HG03135 (cell line): ENCODE measurements at regions not wholly inside any gene's neighbourhood (a gene's known extent, or its start where the extent isn't known, plus 50 kb on each side); places are given as distances from the start of the nearest gene placed in this dataset.
"Not testable (repeated sequence)": the region's sequence is repeated elsewhere in the genome, so short reads cannot be mapped to it uniquely, and the experiment has no call there.

Experiments
- ATAC-seq: cut with Tn5 transposase; IDR thresholded peaks from one replicate; pipeline ENCODE4 v1.9.1; 2021; ENCODE audit warnings: mild to moderate bottlenecking, moderate library complexity; ENCODE audit not compliant: unreplicated experiment

DNA sequence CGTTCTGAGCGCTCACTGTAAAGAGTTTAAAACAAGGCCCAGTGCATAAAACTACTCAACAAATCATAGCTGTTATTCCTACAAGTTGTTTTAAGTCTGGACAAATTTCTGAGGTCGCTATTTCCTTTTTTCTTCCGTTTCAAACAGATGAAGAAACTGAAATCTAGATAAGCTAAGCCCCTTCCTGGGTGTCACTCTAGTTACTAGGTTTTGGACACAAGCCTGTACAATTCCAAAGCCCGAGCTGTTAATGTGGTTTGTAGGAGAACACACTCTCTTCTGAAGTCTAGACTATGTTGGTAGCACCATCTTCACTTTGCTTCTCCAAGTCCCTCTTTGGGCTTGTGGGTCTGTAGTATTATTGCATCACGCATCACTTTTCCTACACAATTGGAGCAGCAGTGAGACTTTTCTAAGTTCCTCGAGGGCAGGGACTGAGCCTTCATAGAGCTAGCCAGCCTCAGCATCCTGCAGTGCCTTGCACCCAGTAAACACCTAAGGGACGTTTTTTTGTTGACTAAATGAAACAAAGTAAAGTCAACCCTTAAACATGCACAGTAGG lies 142.6 kb upstream of the PROK2 start:
- no peak for ATAC-seq

GRCh38 chr3:71926616-71927015 lies 141.7 kb upstream of the PROK2 start:
- no peak for ATAC-seq

- no peak for ATAC-seq
These were observed 141.3 kb upstream of the PROK2 start for GRCh38 chr3:71926262-71926600.

GRCh38 chr3:71925511-71926261 lies 140.7 kb upstream of the PROK2 start:
- ATAC-seq = not testable (repeated sequence)

DNA sequence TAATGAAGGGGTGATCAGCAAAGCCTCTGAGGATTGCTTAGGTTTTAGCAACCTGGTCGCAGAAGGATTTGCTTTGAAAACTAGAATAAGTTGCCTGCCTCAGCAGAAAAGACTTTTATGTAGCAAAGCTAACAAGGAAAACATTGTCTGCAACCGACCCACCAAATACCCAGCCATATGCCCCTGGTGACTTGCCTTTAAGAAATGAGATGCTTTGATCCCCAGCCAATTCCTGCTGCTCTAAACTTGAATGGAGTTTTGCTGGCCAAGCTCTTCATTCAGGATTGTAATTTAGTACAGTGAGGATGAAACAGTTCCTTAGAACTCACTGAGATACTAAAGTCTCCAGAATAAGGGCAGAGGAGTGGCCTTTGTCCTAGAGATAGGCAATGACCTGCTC lies 139.8 kb upstream of the PROK2 start:
- no peak for ATAC-seq

- no peak for ATAC-seq
These were observed 136.1 kb upstream of the PROK2 start for GRCh38 chr3:71921036-71921435.

- ATAC-seq = no peak
These were observed 134.6 kb upstream of the PROK2 start for GRCh38 chr3:71919572-71919971.

GRCh38 chr3:71917545-71917944 lies 132.6 kb upstream of the PROK2 start:
- no peak for ATAC-seq

DNA sequence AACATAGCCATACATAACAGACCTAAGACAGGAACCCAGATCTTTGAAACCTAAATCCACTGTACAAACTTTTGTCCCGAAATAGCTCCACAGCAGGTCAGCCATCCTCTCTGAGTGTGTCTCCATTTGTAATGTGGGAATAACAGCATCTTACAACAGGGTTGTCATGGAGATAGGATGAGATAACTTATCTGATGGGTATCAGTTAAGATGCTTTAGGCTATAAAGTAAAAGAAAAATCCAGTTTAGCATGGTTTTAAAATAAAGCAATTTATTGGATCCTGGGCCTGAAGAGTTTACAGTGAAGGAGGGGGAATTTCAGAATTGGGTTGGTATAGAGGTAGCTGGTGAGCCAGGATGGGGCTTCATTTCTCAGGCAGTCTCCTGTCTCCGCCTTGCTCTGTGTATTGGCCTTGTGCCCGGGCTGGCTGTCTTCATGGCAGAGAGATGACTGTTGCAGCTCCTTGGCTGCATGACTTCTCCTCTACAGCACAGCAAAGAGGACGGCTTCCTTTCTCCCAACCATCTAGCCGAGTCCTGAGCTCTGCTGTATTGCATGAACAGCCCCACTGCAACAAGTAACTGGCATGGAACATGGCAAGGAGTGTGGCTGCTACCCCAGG lies 131.9 kb upstream of the PROK2 start:
- ATAC-seq = no peak

GRCh38 chr3:71912839-71913495 lies 128.0 kb upstream of the PROK2 start:
- ATAC-seq = no peak

- no peak for ATAC-seq
These were observed 125.2 kb upstream of the PROK2 start for GRCh38 chr3:71910108-71910507.

GRCh38 chr3:71907996-71908395 lies 123.0 kb upstream of the PROK2 start:
- no peak for ATAC-seq

GRCh38 chr3:71906976-71907375 lies 122.0 kb upstream of the PROK2 start:
- no peak for ATAC-seq

- ATAC-seq = peak; percentile 77
These were observed 120.5 kb upstream of the PROK2 start for GRCh38 chr3:71905426-71905825.

DNA sequence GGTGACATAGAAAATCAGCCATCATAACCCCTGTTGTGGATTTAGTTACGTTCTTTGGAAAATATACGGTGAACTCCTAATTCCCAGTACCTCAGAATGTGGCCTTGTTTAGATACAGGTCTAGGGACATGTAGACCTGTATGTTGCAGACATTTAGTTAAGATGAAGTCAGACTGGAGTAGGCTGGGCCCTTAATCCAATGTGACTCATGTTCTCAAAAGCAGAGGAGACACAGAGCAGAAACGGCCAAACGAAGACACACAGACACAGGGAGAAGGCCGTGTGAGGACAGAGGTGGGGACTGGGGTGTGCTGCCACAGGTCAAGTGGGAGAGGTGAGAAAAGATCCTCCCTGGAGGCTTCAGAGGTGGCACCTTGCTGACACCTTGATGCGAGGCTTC lies 119.0 kb upstream of the PROK2 start:
- ATAC-seq = no peak

DNA sequence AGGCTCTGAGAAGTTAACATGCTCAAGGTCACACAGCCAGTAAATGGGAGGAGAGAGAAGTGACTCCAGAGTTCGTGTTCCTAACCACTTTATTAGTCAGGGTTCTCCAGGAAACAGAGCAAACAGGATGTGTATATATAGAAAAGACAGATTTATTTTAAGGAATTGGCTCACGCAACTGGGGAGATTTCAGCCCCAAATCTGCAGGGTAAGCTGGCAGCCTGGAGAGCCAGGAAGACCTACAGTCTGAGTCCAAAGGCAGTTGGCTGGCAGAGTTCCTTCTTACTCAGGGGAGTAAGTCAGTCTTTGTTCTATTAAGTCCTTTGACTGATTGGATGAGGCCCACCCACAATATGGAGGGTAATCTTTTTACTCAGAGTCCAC lies 118.2 kb upstream of the PROK2 start:
- no peak for ATAC-seq

DNA sequence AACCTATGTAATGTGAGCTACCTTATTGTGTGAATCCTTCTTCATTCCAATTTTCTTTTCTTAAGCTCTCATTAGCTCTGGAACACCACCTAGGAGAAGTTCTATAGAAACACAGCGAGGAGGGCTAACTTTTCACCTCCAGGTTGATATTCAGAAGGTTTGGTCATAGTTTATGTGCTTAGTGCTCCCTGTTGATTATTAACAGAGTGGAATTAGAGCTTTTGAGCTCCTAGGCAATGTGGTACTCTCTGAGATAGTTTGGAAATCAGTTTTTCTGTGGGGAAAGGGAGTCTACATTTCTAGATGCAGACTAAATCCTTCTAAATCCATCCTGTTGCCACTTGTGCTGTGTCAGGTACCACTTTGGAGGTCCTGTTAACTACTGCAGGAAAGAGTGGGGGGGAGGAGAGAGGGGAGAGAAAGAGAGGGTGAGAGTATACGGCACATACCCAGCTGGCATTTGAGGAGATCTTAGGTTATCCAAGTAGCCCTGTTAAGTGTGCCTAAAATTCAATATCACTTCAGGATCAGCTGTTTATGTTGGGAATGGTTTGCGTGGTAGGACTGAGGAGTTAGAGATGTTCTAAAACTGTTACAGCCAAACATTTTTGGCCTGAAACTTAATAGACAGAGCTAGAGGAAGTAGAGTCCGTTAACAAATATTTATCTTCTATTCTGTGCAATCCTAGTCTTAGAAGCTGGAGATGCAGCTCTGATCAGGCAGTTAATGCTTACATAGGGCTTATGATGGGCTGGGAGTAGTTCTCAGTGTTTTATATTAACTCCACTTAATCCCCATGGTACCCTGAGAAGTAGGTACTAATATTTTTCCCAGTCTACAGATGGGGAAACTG lies 117.5 kb upstream of the PROK2 start:
- ATAC-seq = no peak

GRCh38 chr3:71901645-71902044 lies 116.7 kb upstream of the PROK2 start:
- ATAC-seq = no peak

- ATAC-seq = no peak
These were observed 115.1 kb upstream of the PROK2 start for GRCh38 chr3:71900057-71900456.

DNA sequence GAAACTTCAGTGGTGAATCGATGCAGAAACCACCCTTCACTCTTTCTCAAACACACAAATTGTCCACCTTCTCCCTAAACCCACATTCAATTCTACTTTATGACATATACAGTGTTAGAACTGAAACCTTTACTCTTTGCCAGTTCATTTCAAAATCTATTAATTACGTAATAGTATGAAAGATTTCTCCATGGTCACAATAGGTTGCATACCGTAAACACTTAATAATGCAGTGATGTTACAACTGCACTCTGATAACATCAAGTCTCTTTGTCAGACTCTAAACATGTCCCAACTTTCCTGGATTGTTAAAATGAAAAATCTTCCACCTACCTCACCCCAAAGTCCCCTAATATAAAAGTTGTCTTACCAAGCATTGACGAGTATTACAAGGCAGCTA lies 111.8 kb upstream of the PROK2 start:
- no peak for ATAC-seq
